ENCODE measurements at regions not wholly inside any gene's neighbourhood (a gene's known extent, or its start where the extent isn't known, plus 50 kb on each side); places are given as distances from the start of the nearest gene placed in this dataset.

DNA sequence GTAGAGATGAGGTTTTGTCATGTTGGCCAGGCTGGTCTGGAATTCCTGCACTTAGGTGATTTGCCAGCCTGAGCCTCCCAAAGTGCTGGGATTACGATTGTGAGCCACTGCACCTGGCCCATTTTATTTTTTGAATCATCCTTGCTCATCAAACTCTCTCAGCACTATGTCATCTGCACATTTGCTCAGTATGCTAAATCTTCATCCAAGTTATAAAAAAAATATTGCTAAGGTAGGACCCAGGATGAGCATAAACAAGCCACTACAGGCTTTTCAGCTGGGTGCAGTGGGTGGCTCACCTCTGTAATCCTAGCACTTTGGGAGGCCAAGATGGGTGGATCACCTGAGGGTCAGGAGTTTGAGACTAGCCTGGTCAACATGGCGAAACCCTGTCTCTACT lies 510.1 kb upstream of the LARGE1 start:
- DNase-seq: no peak

DNA sequence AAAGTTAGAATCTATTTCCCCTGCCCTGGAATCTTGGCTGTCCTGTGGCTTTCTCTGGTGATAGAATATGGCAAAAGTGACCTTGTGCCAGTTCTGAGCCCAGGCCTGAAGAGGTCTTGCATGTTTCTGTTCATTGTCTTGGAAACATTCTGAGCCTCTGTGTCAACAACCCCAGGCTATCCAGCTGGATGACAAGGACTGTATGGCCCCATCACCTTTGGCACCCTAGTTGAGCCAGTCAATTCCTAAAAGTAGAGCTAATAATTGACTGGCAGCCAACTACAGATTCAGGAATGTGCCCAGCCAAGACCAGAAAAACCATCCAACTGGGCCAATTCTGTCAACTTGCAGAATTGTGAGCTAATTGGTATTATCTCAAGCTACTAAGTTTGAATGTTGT lies 514.1 kb upstream of the LARGE1 start:
- no peak for DNase-seq

DNA sequence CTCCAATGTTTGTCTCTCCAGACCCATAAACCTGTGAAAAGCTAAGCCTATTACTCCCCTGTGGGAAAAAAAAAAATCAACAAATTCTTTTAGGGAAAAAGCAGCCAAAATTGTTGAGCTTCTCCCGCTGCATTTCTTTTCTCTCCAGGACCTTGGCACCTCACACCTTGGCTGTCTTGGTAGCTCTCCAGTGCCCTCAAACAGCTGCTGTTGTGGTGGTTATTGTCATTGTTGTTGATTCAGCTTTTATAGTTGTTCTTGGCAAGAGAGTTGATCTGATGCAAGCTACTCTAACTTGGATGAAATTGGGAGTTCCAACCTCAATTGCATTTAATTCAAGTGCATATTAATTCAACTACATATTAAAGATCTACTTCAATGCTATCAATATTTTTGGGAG lies 516.9 kb upstream of the LARGE1 start:
- DNase-seq: no peak

DNA sequence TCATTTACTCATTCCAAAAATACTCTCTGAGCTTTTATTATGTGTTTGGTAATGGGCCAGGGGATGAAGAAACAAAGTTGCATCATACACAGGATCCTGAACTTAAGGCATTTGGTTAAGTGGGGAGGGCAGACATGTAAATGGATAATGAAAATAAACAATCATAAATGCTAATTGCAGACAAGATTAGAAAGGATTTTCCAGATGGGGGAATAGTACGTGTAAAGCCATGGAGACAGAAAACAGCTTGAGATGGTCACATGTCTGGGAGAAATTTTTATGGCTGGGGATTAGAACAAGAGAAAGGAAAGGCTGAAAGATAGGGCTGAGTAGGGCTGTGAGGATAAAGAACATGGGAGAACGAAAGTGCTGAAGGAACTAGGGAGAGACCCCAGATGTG lies 534.3 kb upstream of the LARGE1 start:
- no peak for DNase-seq

DNA sequence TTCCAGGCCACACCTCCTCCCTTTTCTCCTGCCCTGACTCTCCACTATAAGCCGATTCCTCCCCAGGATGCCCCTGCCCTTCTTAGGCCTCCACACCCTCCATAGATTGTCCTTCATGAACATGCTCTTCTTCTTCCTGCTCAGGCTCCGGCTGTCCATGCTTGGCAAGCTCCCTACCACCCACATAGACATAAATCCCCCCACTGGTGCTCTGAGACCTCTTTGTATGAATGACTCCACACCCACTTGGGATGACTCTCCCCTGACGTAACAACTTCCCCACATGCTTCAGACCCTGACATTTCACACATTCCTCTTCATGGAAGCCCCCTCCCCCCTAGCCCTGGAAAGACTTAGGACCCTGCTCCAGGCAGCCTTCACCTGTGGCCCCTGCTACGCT lies 542.5 kb upstream of the LARGE1 start:
- no peak for DNase-seq

DNA sequence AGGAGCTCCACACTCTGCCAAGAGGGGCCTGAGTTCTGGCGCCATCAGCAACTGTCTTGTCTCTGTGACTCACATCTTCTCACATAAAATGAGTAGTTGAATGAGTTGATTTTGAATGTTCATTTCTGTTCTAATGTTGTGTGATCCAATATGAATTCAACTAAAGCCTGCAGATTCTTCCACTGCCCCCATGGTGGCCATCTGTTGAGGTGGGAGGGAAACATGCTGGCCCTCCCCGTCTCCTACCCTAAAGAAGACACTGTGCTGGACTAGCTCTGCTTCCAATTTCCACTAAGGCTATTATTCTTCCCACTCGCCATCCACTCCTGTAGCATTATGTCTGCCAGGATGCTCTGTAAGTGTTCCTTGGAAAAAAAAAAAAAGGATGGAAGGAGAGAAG lies 555.6 kb upstream of the LARGE1 start:
- DNase-seq: no peak

DNA sequence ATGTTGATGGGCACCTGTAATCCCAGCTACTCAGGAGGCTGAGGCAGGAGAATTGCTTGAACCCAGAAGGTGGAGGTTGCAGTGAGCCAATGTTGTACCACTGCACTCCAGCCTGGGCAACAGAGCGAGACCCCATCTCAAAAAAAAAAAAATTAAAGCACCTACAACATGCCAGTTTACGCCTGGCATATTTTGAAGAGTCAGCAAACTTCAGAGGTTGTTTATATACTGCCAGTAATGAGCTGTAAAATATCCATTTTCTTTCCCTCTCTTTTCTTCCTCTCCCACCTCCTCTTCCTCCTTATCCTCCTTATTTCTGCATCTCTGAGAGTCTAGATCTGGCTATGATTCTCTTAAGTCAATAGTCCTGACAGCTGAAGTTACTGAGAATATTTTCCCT lies 556.5 kb upstream of the LARGE1 start:
- no peak for DNase-seq

DNA sequence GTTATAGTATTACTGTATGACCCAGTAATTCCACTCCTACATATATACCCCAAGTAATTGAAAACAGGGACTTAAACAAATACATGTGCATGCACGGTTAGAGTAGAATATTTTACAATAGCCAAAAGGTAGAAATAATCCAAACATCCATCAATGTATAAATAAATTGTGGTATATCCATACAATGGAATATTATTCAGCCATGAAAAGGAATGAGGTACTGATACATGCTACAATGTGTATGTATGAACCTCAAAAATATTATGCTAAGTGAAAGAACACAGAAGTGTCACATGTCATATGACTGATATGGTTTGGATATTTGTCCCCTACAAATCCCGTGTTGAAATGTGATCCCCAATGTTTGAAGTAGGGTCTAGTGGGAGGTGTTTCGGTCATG lies 560.8 kb upstream of the LARGE1 start:
- DNase-seq: no peak

DNA sequence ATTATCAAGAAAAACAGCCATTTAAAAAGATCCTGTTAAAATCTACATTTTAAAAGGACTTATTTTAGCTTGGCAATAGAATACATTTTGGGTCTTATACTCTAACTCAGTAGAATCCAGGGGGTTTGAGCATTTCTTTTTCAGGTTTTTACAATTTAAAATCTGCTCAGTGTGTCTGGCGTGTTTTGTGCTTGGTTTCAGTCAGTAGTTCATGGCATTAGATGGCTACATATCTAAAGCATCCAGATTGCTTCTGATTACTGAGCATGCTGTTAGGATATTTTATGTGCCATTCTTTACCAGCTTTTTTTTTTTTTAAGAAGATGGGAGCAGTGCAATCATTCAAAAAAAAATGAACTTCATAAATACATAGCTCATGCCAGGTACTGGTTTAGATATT lies 566.1 kb upstream of the LARGE1 start:
- no peak for DNase-seq

DNA sequence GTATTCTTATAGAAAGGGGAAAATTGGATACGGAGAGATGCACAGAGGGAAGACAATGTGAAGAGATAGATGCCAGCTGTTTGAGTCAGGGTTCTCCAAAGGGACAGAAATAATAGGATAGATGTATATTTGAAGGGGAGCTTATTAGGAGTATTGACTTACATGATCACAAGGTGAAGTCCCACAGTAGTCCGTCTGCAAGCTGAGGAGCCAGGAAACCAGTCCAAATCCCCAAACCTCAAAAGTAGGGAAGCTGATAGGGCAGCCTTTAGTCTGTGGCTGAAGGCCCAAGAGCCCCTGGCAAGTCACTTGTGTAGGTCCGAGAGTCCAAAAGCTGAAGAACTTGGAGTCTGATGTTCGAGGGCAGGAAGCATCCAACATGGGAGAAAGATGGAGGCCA lies 569.6 kb upstream of the LARGE1 start:
- DNase-seq: no peak

DNA sequence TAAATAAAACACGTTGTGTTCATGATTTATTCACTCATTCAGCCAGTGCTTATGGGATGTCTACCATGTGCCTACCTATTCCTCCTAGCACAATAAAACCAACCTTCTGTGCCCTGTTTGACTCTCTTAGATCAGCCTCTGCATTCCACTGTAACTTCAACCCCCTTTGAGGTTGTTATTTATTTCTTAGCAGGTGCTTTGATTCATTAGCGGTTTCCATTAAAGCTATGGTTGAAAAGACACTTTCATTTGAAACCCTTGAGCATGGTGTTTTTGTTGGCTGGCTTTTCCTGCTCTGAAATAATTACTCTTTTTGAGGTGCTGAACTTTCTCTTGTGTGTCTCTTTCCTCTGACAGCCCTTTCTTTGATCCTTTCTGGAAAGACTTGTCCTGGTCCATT lies 570.6 kb upstream of the LARGE1 start:
- peak; percentile 91 for DNase-seq

DNA sequence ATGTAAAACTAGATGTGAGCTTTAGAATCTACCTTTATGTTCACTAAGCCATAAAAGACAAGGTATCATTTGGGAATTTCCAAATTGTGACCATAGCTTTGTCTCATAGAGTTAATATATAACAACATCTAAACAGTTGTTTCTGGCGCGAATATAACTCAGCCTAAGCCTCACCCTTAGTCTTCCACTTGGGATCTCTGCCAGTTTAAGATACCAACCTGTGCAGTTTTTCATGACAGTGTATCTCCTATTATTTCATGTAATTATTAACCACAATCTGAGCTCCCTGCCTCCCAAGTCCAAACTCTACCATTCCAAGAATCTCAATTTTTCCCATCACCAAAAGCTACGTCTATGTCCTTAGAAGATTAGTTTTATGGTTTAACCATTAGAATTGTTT lies 572.5 kb upstream of the ISX start:
- DNase-seq: no peak

DNA sequence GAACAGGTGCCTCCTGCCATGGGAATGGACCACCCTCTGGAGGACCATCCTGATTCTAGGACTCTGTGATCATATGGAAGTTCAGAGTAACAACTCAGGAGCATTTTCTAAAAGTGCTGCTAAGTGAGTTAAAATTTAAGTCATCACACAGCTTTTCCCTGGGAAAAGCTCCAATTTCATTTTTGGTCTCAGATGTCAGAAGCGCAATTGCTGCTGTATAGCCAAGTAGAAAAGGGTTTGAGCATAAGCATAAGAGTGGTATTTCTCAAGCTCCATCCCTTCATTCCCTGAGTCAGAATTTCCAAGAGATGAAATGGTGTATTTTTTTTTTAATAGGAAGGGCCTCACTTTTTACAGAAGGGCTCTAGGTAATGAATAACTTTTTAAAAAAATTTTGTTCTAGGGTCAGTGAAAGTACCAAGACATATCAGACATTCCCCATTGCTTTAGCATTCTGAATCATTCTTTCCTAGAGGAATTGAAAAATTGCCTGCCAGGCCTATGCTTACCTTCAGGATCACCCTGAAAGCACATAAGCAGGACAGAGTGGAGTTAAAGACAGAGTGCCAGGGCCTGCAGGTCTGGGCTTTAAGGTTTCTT lies 564.5 kb upstream of the ISX start:
- DNase-seq: no peak

DNA sequence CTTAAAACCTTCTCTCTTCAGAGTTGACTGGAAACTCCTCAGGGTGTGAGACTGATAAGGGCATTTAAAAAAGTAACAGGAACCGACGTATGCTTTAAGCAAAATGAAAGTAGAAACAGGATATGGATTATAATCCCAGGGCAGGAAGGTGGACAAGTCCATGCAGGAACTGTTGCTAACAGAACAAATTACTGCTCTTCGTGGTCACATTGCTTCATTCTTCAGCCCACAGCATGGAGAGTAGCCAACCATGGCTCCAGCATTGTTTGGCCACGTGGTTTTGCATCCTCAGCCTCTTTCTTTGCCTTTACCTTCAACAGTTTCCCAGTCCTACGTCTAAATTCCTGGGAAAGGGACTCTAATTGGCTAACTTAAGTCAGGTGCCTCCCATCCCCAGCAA lies 563.1 kb upstream of the ISX start:
- no peak for DNase-seq

DNA sequence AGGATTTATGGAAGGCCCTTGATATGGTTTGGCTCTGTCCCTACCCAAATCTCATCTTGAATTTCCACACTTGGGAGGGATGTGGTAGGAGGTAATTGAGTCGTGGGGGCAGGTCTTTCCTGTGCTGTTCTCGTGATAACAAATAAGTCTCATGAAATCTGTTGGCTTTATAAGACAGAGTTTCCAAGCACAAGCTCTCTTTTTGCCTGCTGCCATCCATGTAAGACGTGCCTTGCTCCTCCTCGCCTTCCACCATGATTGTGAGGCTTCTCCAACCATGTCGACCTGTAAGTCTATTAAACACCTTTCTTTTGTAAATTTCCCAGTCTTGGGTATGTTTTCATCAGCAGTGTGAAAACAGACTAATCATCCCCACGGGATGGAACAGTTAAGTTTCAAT lies 557.2 kb upstream of the ISX start:
- no peak for DNase-seq

DNA sequence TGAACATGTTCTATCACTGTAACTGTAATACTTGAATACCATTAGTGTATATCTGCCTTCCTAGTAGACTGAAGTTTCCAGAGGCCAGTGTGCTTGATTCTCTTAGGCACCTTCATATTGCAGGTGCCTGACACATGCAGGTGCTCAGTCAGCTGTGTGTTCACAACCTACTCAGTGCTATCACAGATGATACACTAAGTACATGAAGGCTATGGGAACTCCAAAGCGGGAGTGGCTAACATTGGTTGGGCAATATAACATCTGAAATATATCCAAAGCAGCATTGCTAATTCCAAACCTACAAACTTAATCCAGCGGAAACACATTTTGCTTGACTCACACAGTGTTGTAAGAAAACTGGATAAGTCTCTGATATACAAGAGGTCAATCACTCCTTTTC lies 539.3 kb upstream of the ISX start:
- DNase-seq: no peak

DNA sequence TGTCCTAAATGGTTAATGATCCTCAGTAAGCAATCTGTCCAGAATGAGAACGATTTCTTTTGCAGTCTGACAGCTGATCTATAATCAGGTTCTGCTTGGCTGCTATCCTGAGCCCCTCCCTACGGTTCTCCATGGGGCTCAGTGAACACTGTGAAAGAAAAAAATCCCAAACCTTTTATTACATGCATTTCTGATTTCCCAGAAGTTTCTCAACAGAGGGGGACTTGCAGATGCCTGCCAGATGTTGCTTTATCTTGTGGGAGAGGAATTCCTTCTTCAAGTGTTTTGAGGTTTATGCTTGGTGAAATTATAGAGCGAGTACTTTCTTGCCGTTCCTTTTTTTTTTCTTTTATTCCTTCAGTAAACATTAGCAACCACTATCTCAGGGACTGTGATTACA lies 531.9 kb upstream of the ISX start:
- DNase-seq: peak; percentile 1

DNA sequence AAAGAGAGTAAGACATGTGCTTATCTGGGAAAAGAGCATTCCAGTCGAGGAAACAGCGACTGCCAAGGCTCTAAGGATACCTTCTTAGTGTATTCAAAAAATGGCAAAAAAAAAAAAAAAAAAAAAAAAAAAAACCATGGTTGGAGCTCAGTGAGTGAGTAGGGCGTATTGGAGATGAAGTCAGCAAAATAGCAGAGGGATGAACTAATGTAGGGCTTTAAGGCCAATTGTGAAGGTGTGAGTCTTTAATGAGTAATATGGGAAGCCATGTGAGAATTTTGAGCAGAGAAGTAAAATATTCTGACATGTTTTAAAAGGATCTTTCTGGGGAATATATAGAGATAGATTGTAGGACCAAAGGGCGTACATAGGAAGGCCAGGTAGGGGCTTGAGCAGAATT lies 498.6 kb upstream of the ISX start:
- DNase-seq: no peak

DNA sequence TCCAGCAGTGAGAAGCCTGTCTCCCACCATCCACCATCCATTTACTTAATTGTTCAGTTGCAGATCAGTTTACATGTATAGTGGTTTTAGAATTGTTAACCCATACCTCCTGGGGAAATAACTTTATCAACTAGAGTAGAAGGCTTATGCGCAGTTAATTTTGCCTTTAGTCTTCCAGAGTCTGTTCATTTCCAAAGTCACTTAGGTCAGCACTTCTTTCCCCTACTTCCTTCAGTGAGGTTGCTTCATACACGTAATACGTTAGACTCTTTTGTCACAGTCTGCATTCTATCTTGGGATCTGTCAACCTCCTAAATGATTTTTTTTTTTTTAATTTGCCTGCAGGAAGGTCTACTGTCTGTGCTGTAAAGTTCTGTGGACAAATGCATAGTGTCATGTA lies 495.6 kb upstream of the ISX start:
- DNase-seq: no peak

DNA sequence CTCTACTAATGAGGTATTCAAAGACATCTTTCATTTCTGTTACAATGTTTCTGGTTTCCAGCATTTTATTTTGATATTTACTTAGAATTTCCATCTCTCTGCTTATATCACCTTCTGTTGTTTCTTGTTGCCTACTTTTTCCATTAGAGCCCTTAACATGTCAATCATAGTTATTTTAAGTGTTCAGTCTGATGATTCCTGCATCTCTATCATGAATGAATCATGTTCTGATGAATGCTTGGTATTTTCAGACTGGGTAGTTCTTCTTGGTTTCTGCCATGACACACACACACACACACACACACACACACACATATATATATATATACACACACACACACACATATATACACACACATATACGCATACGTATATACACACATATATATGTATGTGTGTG lies 486.4 kb upstream of the ISX start:
- no peak for DNase-seq

DNA sequence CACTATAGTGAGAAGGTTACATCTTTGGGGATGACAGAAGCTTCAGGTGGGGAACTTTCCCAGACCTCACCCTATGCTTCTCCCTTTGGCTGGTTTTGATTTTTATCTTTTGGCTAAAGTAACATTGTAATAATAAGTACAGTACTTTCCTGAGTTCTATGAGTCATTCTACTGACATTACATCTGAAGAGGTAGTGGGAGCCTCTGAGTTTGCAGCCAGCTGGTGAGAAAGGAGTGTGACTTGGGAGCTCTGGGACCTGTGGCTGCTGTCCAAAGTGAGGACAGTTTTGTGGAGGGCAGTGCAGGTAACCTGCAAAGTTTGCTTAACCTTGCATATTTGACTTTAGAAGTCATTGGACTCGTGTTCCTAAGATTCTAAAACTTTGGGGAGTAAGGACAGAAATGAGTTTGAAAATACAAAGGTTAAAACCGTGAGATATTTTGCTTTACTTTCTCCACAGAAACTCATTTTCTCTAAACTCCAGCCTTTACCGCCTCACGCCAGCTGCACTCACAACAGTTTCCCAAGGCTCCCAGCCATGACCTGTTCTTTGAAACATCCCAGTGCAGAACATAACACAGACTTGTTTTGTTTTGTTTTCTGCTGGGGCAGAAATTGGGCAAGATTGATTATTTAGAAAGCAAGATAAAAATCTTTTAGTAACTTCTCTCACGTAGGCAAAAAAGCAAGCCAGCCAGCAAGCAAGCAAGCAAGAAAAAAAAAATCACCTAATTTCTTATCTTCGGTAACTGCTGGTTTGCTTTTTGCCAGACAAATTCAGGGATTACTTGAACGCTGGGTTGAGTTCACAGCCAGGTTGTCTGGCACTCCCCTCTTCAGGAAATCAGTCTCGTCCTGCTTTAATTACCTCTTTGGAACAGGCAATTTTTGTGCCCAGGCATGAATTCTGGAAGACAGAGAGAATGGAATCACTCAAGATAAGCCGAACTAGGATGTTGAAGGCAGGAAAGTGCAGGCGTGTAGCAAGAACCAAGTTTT lies 478.3 kb upstream of the ISX start:
- peak; percentile 20 for DNase-seq

DNA sequence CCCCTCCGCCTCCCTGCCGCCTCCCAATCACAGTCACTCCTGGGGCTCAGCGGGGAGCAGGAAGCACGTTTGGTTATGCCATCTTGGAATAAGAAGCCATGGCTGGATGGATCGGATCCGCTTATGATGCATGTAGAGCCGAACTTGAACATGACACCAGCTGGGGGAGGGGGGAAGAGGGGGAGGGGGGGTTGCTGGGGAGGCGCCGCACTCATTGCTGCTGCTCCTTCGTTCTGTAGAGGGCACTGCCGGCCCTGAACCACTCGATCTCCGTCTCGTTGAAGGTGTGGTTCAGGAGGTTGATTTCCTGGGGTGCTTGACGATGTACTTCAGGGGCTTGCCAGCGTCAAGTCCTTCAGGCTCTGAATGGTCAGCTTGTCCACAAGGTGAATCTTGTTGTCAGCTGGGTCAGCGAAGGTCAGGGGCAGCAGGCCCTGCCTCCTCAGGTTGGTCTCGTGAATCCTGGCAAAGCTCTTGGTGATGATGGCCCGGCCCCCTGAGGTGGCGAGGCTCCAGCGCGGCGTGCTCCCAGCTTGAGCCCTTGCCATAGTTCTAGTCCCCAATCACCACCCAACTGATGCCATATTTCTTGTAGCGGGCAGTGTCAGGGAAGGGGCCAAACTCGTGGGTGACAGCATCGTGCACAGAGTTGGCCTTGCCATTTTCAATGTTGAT lies 476.9 kb upstream of the ISX start:
- DNase-seq: no peak

DNA sequence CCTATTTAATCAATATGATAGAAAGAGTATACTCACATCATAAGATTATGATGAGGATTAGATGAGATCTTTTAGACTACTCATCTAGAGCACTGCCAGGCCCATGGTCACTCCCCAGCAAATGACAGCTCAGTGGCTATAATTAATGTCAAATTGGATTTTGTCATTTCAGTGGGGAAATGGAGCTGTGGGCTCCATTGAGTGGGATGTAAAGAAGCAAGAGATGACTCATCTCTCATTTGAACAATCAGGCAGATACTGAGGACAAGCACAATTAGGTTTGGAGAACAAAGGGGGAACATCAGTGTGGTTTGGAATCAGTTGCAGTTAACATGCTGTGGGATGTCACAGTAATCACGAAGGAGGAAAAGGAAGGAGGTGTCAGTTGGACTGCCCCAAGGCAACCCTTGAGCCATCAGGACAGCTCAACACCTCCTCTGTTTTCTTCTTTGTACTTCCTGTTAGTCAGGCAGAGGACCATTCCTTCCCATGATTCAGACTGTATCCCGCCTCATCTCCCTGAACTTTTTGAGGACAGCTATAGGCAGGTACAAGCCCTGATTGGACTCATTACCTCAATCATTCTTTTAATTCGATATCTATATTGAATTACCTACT lies 473.7 kb upstream of the ISX start:
- DNase-seq: no peak
